HG02973 (cell line): ENCODE measurements at regions not wholly inside any gene's neighbourhood (a gene's known extent, or its start where the extent isn't known, plus 50 kb on each side); places are given as distances from the start of the nearest gene placed in this dataset.
"Not testable (repeated sequence)": the region's sequence is repeated elsewhere in the genome, so short reads cannot be mapped to it uniquely, and the experiment has no call there.

ENCODE experiments used
- ATAC-seq: cut with Tn5 transposase; IDR thresholded peaks from one replicate; pipeline ENCODE4 v1.9.1; 2021; ENCODE audit warnings: moderate library complexity; ENCODE audit not compliant: unreplicated experiment

DNA sequence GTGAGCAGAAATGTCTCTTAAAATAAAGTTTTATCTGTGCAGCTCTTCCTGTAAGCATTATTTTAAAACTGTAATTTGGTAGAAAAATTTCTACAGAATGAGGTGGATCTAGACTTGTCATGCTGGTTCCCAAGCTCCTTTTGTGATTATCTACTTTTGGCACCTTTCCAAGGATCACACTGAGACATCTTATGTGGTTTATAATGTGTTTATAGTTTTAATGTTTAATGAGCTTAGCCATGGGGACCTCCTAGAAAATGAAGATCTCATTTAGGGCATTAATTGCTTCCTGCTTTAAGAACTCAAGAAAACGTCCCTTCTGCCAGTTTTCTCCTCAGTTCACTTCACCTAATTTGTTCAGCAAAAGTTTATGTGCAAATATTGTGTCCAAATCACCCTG, 468.4 kb downstream of the SUCLG1 start:
- no peak for ATAC-seq

DNA sequence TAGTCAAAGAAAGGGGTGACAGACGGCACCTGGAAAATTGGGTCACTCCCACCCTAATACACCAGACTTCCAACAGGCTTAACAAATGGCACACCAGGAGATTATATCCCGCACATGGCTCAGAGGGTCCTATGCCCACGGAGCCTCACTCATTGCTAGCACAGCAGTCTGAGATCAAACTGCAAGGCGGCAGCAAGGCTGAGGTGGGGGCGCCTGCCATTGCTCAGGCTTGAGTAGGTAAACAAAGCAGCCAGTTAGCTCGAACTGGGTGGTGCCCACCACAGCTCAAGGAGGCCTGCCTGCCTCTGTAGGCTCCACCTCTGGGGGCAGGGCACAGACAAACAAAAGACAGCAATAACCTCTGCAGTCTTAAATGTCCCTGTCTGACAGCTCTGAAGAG, 482.5 kb downstream of the SUCLG1 start:
- ATAC-seq, result not testable (repeated sequence)

DNA sequence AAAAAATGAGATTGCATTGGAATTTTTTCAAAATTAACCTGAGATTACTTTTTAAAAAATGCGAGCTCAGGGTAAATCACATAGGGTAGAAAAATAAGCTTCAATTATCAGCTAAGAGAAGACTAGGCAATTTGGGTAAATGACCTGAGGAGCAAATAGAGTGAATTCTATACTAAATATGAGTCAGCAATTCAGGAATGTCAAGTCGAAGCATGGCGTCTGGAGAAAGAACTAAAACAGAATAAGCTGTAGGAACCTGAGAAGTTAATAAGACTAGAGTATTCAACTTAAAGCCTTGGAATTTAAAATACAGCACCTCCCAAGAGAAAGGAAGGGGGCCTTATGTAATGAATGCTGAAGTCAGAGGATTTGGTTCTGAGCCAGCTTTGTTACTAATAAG, 487.0 kb downstream of the SUCLG1 start:
- no peak for ATAC-seq

DNA sequence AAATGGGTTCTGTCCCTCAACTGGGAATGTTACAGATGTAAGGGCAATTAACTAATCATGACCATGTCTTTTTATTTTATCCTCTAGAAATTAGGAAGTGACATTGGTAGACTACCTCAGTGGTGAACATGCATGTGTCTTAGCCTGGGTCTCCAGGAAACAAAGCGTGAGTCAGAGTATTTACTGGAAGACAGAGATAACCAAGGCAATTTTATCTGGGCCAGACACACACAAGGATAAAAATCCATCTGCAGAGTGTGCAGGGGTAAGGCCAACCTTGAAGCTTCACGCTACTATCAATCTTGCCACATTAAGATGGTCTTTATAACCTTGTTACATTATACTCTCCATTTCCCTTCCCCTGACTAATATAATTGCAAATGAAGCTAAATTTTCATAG, 487.5 kb downstream of the SUCLG1 start:
- ATAC-seq, result no peak

DNA sequence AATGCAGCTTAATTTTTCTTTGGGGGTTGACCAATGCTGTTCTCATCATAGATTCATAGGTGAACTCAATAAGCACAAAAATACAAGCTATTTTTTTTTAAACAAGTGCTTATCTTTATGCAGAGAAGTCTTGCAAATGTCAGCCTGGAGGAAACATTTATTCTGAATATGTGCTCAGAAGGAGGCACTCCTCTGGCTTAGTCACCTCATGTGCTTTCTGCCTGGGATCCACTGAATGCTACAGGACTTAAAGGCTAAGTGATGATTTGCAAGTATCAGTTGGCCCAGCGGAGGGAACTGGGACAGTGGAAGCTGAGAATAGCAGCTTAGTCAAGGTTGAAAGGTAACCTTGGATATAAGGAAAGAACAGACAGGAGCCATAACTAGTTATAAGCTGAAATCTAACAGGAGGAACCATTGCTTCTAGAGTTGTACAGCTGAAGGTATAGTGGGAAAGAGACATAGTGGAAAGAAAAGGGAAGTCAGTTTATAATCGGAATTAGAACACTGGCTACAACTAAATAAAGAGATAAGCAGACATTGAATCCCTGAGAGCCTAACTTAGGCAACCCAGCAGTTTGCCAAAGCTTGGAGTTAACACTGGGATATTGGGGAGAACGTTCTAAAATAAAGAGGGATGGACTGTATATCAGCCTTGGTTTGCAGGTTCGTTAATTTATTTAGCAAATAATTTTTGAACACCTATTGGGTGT, 488.7 kb downstream of the SUCLG1 start:
- no peak for ATAC-seq

DNA sequence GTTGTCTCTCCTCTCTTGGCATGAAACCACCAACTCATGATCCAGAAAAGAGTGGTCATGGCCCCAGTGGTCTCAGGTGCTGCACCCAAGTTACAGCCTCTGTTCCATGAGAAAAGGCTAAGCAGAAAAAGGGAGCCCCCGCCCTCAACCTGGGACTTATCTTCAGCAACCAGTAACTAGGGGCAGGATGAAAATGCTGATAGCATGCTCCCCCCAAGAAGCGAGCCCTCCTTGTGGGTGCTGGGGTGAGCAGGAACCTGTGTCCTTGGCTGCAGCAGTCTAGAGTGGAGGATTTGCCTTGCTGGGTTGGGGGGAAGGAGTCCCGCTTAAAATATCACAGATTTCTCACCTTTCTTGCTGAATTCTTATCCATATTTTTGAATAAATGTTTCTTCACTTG, 490.0 kb downstream of the SUCLG1 start:
- ATAC-seq, result no peak

DNA sequence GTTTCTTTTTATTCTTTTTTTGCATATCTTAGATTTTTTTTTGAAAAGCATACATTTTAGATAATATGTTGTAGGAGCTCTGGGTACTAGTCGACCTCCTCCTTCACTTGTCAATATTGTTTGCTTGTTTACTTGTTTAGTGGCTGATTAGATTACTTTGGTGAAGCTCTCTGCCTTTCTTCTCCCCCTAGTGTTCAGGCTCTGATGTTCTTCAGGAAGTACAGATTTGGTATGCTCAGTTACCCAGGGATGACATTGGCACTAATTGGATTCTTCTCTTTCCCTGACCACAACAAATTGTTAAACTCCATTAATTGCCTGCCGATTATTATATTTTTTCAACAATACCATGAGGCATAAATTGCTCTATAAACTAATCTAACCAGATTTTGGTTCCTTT, 491.2 kb downstream of the SUCLG1 start:
- ATAC-seq, result no peak

DNA sequence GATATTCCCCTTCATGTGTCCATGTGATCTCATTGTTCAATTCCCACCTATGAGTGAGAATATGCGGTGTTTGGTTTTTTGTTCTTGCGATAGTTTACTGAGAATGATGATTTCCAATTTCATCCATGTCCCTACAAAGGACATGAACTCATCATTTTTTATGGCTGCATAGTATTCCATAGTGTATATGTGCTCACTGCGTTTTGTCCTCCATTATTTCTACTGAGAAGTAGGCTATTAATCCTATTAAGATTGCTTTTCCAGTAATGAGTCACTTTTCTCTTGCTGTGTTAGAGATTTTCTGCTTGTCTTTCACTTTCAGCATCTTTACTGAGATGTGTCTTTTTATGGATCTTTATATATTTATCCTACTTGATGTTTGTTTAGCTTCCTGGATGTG, 492.1 kb downstream of the SUCLG1 start:
- ATAC-seq, result not testable (repeated sequence)

DNA sequence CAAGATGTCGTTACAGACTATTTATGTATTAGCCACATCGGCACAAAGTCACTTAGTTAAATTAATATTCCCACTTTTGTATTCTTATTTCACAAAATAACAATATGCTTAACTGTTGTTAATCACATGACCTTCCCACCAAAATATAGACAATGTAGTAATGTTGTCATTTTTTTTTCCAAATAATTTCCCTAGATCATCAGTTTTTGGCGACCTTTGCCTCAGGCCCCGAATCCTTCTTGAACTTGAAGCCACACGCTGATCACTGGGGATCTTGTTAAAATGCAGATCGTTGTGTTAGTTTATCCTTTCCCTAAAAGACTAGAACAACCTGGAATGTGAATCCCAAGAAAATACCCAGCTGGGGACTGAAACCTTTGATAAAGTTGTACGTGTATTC, 497.6 kb downstream of the SUCLG1 start:
- ATAC-seq, result no peak

DNA sequence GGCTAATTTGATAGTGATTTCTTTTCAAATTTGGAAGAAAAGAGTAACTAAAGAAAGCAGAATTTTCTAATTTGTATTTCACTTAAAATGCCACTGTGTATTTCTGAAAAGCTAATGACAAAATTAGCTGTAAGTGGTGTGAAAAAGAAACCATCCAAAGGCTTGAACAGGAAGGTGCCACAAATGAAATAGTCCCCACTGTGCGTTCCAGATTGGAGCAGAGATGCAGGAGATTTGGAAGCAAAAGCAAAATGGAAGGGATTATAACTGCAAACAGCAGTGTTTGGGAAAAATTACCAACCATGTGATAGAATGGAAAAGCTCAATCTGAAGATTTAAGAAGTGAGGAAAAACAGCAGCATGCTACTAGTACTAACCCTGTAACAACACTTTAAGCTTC, 498.7 kb downstream of the SUCLG1 start:
- no peak for ATAC-seq

DNA sequence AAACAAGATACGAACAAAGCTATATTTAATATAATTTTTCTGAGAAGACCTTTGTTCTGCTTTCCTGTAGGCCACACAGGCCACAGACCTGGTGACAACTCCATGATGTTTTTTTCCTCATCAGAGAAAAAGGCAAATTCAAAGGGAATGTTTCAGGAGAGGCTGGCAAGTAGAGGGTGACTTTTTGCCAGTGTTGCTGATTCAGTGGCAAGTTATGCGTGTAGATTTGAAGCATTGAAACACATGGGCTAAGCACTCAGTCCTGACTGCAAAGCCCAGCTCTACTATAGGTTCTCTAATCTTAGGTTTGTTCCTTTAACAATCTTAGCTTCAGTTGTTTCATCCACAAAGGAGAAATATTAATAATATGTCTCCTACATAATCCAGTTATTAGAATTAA, 499.8 kb downstream of the SUCLG1 start:
- no peak for ATAC-seq

DNA sequence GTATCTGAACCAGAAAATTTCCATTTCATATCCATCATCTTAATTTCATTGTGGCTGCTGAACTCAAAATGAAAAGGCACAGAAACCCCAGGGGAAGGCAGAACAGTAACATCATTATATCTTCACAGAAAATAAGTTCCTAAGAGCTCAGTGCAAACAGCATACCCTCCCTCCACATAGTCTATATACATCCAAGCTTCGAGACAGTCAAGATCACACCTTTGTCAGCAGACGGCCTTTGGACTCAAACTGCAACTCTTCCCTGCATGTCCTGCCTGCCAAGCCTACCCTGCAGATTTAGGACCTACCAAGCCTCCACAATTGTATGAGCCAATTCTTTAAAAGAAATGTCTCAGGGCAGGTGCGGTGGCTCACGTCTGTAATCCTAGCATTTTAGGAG, 502.1 kb downstream of the SUCLG1 start:
- ATAC-seq, result no peak

DNA sequence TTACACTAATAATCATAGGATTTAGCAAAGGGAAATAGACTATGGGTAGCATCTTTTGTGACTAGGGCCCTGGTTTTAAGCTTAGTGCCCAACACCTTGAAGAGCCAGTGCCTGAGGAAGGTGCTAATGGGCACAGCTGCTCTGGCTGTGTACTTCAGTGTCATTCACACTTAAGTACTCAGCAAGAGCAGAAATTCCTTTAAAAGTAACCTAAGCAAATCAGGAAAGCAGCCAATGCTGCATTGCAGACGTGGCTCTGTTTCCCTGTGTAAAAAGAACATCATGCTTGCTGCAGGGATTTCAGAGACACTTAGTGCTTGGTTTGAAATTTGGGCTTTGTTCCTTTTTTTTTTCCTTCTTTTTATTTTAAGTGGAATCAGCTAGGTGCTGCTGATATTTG, 505.4 kb downstream of the SUCLG1 start:
- ATAC-seq, result no peak

DNA sequence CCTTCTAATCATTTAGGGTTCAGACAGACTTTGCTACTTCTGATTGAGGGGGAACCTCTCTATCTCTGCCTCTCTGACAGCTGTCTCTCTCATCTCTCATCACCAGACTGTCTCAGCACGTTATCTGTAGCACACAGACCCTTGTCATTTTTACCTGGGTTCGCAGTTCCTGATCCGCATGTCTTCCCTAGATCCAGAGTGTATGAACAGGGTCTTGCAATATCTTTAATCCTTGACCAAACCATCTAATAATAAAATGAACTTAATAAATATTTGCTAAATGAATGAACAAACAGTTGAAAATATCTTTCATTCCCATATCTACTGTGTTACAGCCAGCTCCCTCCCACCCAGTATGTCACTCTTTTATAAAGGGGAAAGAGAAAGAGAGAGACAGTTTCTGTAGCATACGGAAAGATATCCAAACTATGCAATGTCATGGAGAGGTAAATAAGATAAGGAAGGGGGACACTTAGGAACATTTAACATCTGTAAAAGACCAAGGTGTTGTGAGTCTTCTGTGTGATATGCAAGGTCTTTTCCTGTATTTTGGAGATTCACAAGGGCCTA, 507.6 kb downstream of the SUCLG1 start:
- ATAC-seq, result no peak

DNA sequence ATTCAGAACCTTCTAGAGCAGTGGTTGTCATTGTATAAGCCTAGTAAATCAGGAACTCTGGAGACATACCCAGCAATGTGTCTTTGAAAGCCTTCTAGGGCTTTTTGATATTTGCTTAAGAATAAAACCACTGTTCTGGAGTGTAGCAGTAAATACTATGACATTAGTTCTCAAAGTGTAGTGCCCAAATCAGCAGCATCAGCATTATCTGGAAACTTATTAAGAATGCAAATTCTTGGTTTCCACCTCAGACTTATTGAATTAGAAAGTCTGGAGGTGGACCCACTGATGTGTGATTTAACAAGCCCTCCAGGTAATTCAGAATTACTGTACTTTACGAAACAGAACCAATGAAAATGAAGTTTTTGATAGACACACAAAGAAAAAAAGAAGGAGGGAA, 509.7 kb downstream of the SUCLG1 start:
- ATAC-seq, result no peak

DNA sequence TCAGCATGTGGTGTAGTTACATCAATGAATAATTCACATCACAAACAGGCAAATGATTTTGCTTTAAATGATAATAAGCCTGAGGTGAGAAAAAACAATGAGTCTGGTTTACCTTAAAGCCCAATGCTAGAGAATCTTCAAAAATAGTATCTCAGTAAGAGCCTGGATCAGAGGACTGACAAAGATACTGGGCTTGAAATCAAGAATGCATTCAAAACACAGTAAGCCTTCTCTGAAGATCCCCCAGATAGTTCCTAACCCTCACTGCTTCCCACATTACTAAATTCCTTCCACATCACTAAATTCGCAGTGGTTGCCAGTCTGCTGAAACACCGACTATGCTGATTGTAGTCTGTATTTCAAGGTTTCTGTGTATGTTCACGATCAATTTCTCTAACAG, 514.9 kb downstream of the SUCLG1 start:
- no peak for ATAC-seq

DNA sequence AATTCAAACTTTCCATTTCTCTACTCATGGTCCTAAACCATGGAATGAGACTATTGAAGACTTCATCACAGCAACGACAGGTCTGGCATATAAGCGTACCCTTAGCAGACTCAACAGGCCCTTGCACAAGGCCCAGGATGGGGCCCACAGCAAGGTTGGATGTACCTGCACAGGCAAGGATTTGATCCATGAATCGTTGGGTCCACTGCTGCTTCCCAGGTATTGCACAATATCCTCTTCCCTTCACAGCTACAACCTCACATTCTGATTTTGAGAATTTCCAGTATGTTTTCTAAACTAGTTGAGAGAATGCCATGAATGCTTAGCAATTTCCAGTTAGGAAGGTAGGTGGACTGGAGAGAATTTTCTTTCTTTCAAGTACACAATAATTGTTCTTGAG, 515.8 kb downstream of the SUCLG1 start:
- no peak for ATAC-seq

DNA sequence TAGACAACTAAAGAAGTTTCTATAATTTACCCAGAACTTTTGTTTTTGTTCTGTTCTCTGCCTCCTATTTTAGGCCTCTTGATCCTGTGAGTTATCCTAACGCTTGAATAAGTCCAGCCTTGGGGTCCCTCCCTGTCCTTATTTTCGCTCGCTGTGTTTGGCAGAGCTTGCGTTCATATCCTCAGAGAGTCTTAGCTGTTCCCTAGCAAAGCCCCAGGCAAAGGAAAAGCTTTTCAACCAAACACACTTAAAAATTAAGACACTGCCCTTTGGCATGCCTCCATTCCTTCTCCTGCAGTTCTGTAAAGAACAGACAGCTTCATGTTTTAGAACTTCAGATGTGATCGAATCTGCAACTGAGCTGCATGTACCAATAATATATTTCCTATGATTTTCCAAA, 517.2 kb downstream of the SUCLG1 start:
- no peak for ATAC-seq

DNA sequence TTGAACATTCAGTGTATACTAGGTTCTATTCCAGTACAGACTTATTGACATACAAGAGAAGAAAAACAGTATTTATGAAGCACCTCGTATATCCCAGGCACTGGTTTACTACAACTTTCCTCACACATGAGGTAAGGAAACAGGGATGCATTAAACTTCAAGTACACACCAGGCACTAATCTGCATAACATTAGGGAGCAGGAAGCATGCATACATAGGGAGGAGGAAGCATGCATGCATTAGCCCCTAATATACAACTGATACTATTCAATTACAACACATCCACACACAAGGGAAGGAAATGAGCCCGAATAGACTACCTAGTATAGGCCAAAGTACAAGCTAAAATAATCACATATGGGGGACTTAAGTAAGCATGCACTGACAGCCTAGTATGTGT, 525.3 kb downstream of the SUCLG1 start:
- ATAC-seq, result no peak

DNA sequence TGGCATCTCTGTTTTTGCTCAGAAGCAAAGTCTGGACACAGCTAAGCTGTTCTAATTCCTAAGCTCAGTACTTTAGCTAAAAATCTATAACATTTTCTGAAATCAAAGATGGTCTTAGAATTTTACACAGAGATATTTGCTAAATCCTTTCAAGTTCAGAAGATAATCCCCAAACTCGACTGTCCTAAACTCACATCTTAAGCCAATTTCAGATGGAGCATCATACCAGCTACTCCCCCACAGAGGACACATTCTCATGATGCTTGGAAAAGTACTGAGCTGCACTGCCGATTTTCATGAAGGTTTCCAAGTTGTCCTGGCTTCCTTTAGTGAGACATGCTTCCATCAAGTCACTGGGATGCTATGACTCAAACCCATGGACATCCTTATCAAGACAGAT, 535.5 kb downstream of the SUCLG1 start:
- no peak for ATAC-seq

DNA sequence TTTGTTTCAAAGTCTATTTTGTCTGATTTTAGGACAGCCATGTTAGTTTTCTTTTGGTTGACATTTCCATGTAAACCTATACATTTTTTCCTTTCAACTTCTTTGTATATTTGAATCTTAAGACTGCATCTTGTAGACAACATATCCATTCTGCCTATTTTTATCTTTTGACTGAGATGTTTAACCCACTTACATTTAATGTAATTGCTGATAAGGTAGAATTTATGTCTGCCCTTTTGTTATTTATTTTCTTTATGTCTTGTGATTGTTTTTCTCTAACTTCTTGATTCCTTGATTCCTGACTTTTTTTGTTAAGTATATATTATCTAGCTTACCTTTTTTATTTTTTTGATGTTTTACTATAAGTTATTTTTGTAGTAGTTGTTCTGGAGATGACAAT, 542.5 kb downstream of the SUCLG1 start:
- no peak for ATAC-seq

DNA sequence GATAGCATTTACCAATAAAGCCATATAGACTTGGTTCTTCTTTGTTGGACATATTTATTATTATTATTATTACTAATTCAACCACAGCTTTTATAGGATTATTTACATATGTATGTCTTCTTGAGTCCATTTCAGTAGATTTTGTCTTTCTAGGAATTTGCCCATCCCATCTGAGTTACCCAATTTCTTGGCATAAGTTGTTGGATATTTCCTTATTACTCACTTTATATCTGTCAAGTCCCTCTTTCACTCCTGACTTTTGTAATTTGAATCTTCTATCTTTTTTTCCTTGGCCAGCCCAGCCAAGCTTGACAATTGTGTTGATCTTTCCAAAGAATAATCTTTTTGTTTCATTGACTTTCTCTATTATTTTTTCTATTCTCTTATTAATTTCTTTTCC, 543.7 kb downstream of the SUCLG1 start:
- ATAC-seq, result no peak

DNA sequence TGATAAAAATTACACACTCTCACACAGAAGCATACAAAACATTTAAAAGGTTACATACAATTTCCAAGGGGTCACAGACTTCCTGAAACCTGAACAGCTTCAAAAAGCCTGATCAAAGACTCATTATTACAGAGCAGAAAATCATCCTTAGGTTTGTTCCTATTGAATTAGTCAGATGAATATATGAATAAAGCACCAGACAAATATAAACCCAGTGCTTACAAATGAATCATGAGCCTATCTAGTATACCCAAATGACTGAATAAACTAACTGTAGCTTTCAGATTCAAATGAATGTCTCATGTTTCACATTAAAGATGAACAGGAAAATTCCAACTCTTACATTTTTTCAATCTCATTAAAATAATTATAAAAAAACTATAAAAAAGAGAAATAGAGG, 550.3 kb downstream of the SUCLG1 start:
- no peak for ATAC-seq
